Kidney (tissue), 13 donors: ENCODE measurements at regions not wholly inside any gene's neighbourhood (a gene's known extent, or its start where the extent isn't known, plus 50 kb on each side); places are given as distances from the start of the nearest gene placed in this dataset.

Experiments used
- DNase-seq, 5 donors: peaks; one replicate each; pipeline ENCODE4 v3.0.0-alpha.2; 2013 to 2020
- FAIRE-seq: peaks from 2 replicates; lab custom pipeline; 2012; peaks lifted over from hg19 to GRCh38; lab: Jason Lieb, UNC
- H3K27ac ChIP-seq, 2 donors: one replicate each; pipeline ENCODE4 v1.7.0; 2013; ENCODE audit warnings: low read depth in 2 of 2, low read length in 2 of 2, inconsistent platforms in 1 of 2
- H3K27me3 ChIP-seq: one replicate; pipeline ENCODE4 v1.7.1; 2013; ENCODE audit warnings: low read length, inconsistent platforms; ENCODE audit not compliant: control insufficient read depth, insufficient read depth
- H3K36me3 ChIP-seq, 3 donors: one replicate each; pipeline versions ENCODE4 v1.7.0 to v1.7.1; 2013; ENCODE audit warnings: low read length in 3 of 3, control low read depth in 1 of 3, inconsistent platforms in 1 of 3; ENCODE audit not compliant: insufficient read depth in 3 of 3, control insufficient read depth in 2 of 3
- H3K4me1 ChIP-seq, 3 donors: one replicate each; pipeline versions ENCODE4 v1.7.0 to v1.7.1; 2013; ENCODE audit warnings: low read length in 3 of 3, inconsistent platforms in 1 of 3, low read depth in 1 of 3; ENCODE audit not compliant: control insufficient read depth in 2 of 3, insufficient read depth in 2 of 3
- H3K4me3 ChIP-seq, 3 donors: one replicate each; pipeline versions ENCODE4 v1.7.0 to v1.8.1; 2013; ENCODE audit warnings: low read length in 3 of 3, control low read depth in 1 of 3, inconsistent platforms in 1 of 3
- H3K9ac ChIP-seq, 3 donors: one replicate each; pipeline versions ENCODE4 v1.7.0 to v1.7.1; 2013; ENCODE audit warnings: low read length in 3 of 3, control low read depth in 1 of 3, inconsistent platforms in 1 of 3
- H3K9me3 ChIP-seq, 3 donors: one replicate each; pipeline versions ENCODE4 v1.7.0 to v1.7.1; 2013; ENCODE audit warnings: low read length in 3 of 3, control low read depth in 1 of 3, inconsistent platforms in 1 of 3; ENCODE audit not compliant: control insufficient read depth in 2 of 3, insufficient read depth in 1 of 3
- intact Hi-C: fragments of 100-400 bp; cut with DNase I; formaldehyde crosslinking; loops from one replicate; pipeline ENCODE4 v1.11.1; 2022
- TF ChIP-seq, protein P1 (sequence below): IDR thresholded peaks from 3 replicates; pipeline ENCODE4 v1.5.1; 2012; ENCODE audit warnings: mild to moderate bottlenecking, moderate library complexity, borderline replicate concordance; ENCODE audit not compliant: insufficient read depth; ENCODE audit errors: extremely low read depth
- donor health status: control.
- donor health status: control.
- donor health status: control.
- donor health status: control.
- donor health status: control.
- donor health status: DM: yes; HTN: yes; CAD: no.
- donor health status: Normal renal cell carcinoma (clear cell type).

- Histone ChIP-seq H3K9me3 (peaks cover 0 to 5% (median 0%) of the 10 kb centered on the region in 3 donors), H3K4me1 (peaks cover 0 to 3% (median 0%) of the 10 kb centered on the region in 3 donors), H3K9ac (no peak overlapping the region), H3K36me3 (no peaks in the 10 kb centered on the region), H3K4me3 (no peak overlapping the region), H3K27ac (no peak overlapping the region), H3K27me3 (peaks cover 27% of the 10 kb centered on the region)
- TF ChIP-seq, protein P1, sequence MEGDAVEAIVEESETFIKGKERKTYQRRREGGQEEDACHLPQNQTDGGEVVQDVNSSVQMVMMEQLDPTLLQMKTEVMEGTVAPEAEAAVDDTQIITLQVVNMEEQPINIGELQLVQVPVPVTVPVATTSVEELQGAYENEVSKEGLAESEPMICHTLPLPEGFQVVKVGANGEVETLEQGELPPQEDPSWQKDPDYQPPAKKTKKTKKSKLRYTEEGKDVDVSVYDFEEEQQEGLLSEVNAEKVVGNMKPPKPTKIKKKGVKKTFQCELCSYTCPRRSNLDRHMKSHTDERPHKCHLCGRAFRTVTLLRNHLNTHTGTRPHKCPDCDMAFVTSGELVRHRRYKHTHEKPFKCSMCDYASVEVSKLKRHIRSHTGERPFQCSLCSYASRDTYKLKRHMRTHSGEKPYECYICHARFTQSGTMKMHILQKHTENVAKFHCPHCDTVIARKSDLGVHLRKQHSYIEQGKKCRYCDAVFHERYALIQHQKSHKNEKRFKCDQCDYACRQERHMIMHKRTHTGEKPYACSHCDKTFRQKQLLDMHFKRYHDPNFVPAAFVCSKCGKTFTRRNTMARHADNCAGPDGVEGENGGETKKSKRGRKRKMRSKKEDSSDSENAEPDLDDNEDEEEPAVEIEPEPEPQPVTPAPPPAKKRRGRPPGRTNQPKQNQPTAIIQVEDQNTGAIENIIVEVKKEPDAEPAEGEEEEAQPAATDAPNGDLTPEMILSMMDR: no peak
- intact Hi-C loops: no loop called here
- DNase-seq (no peak), FAIRE-seq (no peak)
Observed at GRCh38 chr4:1515156-1515555, 108.9 kb upstream of the NKX1-1 start.

DNA sequence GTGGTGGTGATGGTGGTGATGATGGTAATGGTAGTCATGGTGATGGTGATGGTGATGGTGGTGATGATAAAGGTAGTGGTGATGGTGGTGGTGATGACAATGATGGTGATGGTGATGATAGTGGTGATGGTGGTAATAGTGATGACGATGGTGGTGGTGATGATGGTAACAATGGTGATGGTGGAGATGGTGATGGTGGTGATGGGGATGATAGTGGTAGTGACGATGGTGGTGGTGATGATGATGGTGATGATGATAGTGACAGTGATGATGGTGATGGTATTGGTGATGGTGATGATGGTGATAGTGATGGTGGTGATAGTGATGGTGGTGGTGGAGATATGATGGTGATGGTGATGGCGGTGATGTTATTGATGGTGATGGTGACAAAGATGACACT, 108.4 kb upstream of the NKX1-1 start:
- no peak overlapping the region for H3K9ac ChIP-seq
- no peak for DNase-seq
- H3K27ac ChIP-seq: no peak overlapping the region
- no peak overlapping the region for H3K4me3 ChIP-seq
- peaks cover 0 to 3% (median 0%) of the 10 kb centered on the region in 3 donors for H3K4me1 ChIP-seq
- H3K9me3 ChIP-seq: peaks cover 0 to 5% (median 0%) of the 10 kb centered on the region in 3 donors
- no peak for FAIRE-seq
- intact Hi-C loops: no loop called here
- H3K27me3 ChIP-seq: peaks cover 27% of the 10 kb centered on the region
- no peaks in the 10 kb centered on the region for H3K36me3 ChIP-seq
- TF ChIP-seq, protein P1: no peak

DNA sequence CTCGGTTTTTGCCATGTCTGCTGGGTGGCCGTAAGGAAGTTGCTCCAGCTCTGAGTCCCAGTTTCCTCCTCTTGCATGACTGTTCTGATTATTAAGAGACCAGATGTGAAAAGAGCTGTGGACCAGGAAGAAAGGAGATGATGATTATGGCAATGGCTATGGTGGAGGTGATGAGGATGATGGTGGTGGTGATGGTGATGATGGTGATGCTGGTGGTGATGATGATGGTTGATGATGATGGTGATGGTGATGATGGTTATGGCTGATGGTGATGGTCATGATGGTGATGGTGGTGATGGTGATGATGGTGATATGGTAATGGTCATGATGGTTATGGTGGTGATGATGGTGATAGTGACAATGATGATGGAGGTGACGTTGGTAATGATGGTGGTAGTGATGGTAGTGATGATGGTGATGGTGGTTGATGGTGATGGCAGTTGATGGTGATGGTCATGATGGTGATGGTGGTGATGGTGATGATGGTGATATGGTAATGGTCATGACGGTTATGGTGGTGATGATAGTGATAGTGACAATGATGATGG, 107.8 kb upstream of the NKX1-1 start:
- Histone ChIP-seq H3K4me3 (no peak overlapping the region), H3K4me1 (peaks cover 0 to 3% (median 0%) of the 10 kb centered on the region in 3 donors), H3K27me3 (peaks cover 27% of the 10 kb centered on the region), H3K9ac (no peak overlapping the region), H3K27ac (no peak overlapping the region), H3K9me3 (peaks cover 0 to 5% (median 0%) of the 10 kb centered on the region in 3 donors), H3K36me3 (no peaks in the 10 kb centered on the region)
- TF ChIP-seq, protein P1: no peak
- DNase-seq (no peak), FAIRE-seq (no peak)
- intact Hi-C loops: no loop called here
